Kidney (tissue), 13 donors: ENCODE measurements at regions not wholly inside any gene's neighbourhood (a gene's known extent, or its start where the extent isn't known, plus 50 kb on each side); places are given as distances from the start of the nearest gene placed in this dataset.

ENCODE experiments used
- DNase-seq, 5 donors: peaks; one replicate each; pipeline ENCODE4 v3.0.0-alpha.2; 2013 to 2020
- FAIRE-seq: peaks from 2 replicates; lab custom pipeline; 2012; peaks lifted over from hg19 to GRCh38; lab: Jason Lieb, UNC
- H3K27ac ChIP-seq, 2 donors: one replicate each; pipeline ENCODE4 v1.7.0; 2013; ENCODE audit warnings: low read depth in 2 of 2, low read length in 2 of 2, inconsistent platforms in 1 of 2
- H3K27me3 ChIP-seq: one replicate; pipeline ENCODE4 v1.7.1; 2013; ENCODE audit warnings: low read length, inconsistent platforms; ENCODE audit not compliant: control insufficient read depth, insufficient read depth
- H3K36me3 ChIP-seq, 3 donors: one replicate each; pipeline versions ENCODE4 v1.7.0 to v1.7.1; 2013; ENCODE audit warnings: low read length in 3 of 3, control low read depth in 1 of 3, inconsistent platforms in 1 of 3; ENCODE audit not compliant: insufficient read depth in 3 of 3, control insufficient read depth in 2 of 3
- H3K4me1 ChIP-seq, 3 donors: one replicate each; pipeline versions ENCODE4 v1.7.0 to v1.7.1; 2013; ENCODE audit warnings: low read length in 3 of 3, inconsistent platforms in 1 of 3, low read depth in 1 of 3; ENCODE audit not compliant: control insufficient read depth in 2 of 3, insufficient read depth in 2 of 3
- H3K4me3 ChIP-seq, 3 donors: one replicate each; pipeline versions ENCODE4 v1.7.0 to v1.8.1; 2013; ENCODE audit warnings: low read length in 3 of 3, control low read depth in 1 of 3, inconsistent platforms in 1 of 3
- H3K9ac ChIP-seq, 3 donors: one replicate each; pipeline versions ENCODE4 v1.7.0 to v1.7.1; 2013; ENCODE audit warnings: low read length in 3 of 3, control low read depth in 1 of 3, inconsistent platforms in 1 of 3
- H3K9me3 ChIP-seq, 3 donors: one replicate each; pipeline versions ENCODE4 v1.7.0 to v1.7.1; 2013; ENCODE audit warnings: low read length in 3 of 3, control low read depth in 1 of 3, inconsistent platforms in 1 of 3; ENCODE audit not compliant: control insufficient read depth in 2 of 3, insufficient read depth in 1 of 3
- CTCF ChIP-seq: IDR thresholded peaks from 3 replicates; pipeline ENCODE4 v1.5.1; 2012; ENCODE audit warnings: mild to moderate bottlenecking, moderate library complexity, borderline replicate concordance; ENCODE audit not compliant: insufficient read depth; ENCODE audit errors: extremely low read depth
- intact Hi-C: fragments of 100-400 bp; cut with DNase I; formaldehyde crosslinking; loops from one replicate; pipeline ENCODE4 v1.11.1; 2022
- donor health status: control.
- donor health status: control.
- donor health status: control.
- donor health status: control.
- donor health status: control.
- donor health status: DM: yes; HTN: yes; CAD: no.
- donor health status: Normal renal cell carcinoma (clear cell type).

GRCh38 chr3:159453036-159453435, 535.6 kb upstream of the IL12A start:
- no peak for DNase-seq
- no peak for FAIRE-seq
- no peak for TF ChIP-seq CTCF
- H3K4me1 ChIP-seq, result no peaks in the 10 kb centered on the region
- H3K27me3 ChIP-seq, result no peaks in the 10 kb centered on the region
- no peaks in the 10 kb centered on the region for H3K9me3 ChIP-seq
- H3K27ac ChIP-seq, result no peak overlapping the region
- H3K4me3 ChIP-seq, result no peak overlapping the region
- H3K36me3 ChIP-seq, result no peaks in the 10 kb centered on the region
- no peak overlapping the region for H3K9ac ChIP-seq
- intact Hi-C loops, result no loop called here

DNA sequence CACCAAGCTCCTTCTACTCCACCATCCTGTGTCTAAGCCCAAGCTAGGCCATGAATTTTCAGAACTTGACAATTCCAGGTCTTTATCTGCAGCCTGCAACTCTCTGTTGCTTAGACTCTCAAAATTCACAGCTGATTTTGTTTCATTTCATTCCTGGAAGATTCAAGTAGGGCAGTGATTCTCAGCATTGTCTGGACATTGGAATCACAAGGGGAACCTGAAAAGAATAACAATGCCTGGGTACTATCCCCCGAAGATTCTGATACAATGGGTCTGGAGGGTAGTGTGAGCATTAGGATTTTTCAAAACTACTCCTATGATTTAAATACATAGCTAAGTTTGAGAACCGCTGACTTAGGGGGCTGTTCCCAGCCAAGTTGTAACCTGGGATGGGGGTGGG, 534.7 kb upstream of the IL12A start:
- DNase-seq (no peak), FAIRE-seq (no peak)
- TF ChIP-seq CTCF, result no peak
- Histone ChIP-seq H3K36me3 (no peaks in the 10 kb centered on the region), H3K27ac (no peak overlapping the region), H3K9me3 (no peaks in the 10 kb centered on the region), H3K9ac (no peak overlapping the region), H3K4me3 (no peak overlapping the region), H3K4me1 (no peaks in the 10 kb centered on the region), H3K27me3 (no peaks in the 10 kb centered on the region)
- intact Hi-C loops, result no loop called here

DNA sequence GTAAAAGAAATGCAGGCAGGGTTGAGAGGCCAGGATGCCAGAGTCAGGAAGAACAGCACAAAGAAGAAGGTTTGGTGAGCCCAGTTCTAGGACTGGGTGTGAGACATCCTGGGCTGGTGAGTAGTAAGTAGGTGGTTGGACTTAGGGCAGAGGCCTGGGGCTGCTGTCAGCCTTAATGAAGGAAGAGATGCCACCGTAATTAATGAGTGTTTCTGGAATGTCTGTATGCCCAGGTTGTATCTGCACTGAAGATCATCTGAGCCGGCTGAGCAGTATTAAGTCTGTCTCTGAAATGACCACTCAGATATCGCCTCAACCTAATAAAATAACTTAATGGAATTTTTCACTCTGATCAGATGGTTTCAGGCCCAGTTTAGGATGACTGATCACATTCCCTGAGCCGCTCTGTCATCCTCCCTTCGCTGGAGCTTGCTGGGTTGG, 532.9 kb upstream of the IL12A start:
- Histone ChIP-seq H3K9me3 (no peaks in the 10 kb centered on the region), H3K4me1 (no peaks in the 10 kb centered on the region), H3K27ac (no peak overlapping the region), H3K27me3 (no peaks in the 10 kb centered on the region), H3K36me3 (no peaks in the 10 kb centered on the region), H3K9ac (no peak overlapping the region), H3K4me3 (no peak overlapping the region)
- intact Hi-C loops, result no loop called here
- FAIRE-seq, result no peak
- no peak for TF ChIP-seq CTCF
- no peak for DNase-seq

- no peak overlapping the region for H3K9ac ChIP-seq
- DNase-seq, result no peak
- no peaks in the 10 kb centered on the region for H3K9me3 ChIP-seq
- TF ChIP-seq CTCF, result no peak
- no peak overlapping the region for H3K27ac ChIP-seq
- no peaks in the 10 kb centered on the region for H3K36me3 ChIP-seq
- FAIRE-seq, result no peak
- intact Hi-C loops, result no loop called here
- H3K4me3 ChIP-seq, result no peak overlapping the region
- H3K4me1 ChIP-seq, result no peaks in the 10 kb centered on the region
- H3K27me3 ChIP-seq, result no peaks in the 10 kb centered on the region
These were observed 530.6 kb upstream of the IL12A start for GRCh38 chr3:159458010-159458409.
